IPS-18c (cell line): ENCODE measurements at regions not wholly inside any gene's neighbourhood (a gene's known extent, or its start where the extent isn't known, plus 50 kb on each side); places are given as distances from the start of the nearest gene placed in this dataset.
"Not testable (repeated sequence)": the region's sequence is repeated elsewhere in the genome, so short reads cannot be mapped to it uniquely, and the experiment has no call there.

Experiments
- H3K4me3 ChIP-seq: 2 replicates; pipeline ENCODE4 v1.7.0; 2013; ENCODE audit warnings: low read depth, mild to moderate bottlenecking, low read length, moderate library complexity; ENCODE audit not compliant: insufficient read depth
- H3K9me3 ChIP-seq: one replicate; pipeline ENCODE4 v1.6.1; 2013; ENCODE audit warnings: mild to moderate bottlenecking, low read length, moderate library complexity; ENCODE audit not compliant: control insufficient read depth, insufficient read depth

GRCh38 chr2:153349603-153350002 lies 129.0 kb downstream of the RPRM start:
- H3K4me3 ChIP-seq = no peak overlapping the region
- H3K9me3 ChIP-seq = no peaks in the 10 kb centered on the region

- H3K9me3 ChIP-seq = no peaks in the 10 kb centered on the region
- no peak overlapping the region for H3K4me3 ChIP-seq
Observed at GRCh38 chr2:153347818-153348495, 130.6 kb downstream of the RPRM start.

- Histone ChIP-seq H3K4me3 (no peak overlapping the region), H3K9me3 (no peaks in the 10 kb centered on the region)
Observed at GRCh38 chr2:153320879-153321278, 157.7 kb downstream of the RPRM start.

GRCh38 chr2:153311432-153311831 lies 167.1 kb downstream of the RPRM start:
- no peak overlapping the region for H3K4me3 ChIP-seq
- H3K9me3 ChIP-seq = no peaks in the 10 kb centered on the region

- Histone ChIP-seq H3K4me3 (no peak overlapping the region), H3K9me3 (no peaks in the 10 kb centered on the region)
Observed at GRCh38 chr2:153308466-153308865, 170.1 kb downstream of the RPRM start.

- Histone ChIP-seq H3K9me3 (no peaks in the 10 kb centered on the region), H3K4me3 (no peak overlapping the region)
Observed at GRCh38 chr2:153307223-153307622, 171.3 kb downstream of the RPRM start.

- Histone ChIP-seq H3K4me3 (no peak overlapping the region), H3K9me3 (no peaks in the 10 kb centered on the region)
Observed at GRCh38 chr2:153299809-153300208, 178.8 kb downstream of the RPRM start.

- Histone ChIP-seq H3K9me3 (no peaks in the 10 kb centered on the region), H3K4me3 (no peak overlapping the region)
Observed at GRCh38 chr2:153299217-153299616, 179.3 kb downstream of the RPRM start.

GRCh38 chr2:153294199-153294786 lies 184.3 kb downstream of the RPRM start:
- H3K9me3 ChIP-seq = no peaks in the 10 kb centered on the region
- no peak overlapping the region for H3K4me3 ChIP-seq

- H3K4me3 ChIP-seq = no peak overlapping the region
- H3K9me3 ChIP-seq = no peaks in the 10 kb centered on the region
Observed at GRCh38 chr2:153291718-153292117, 186.8 kb downstream of the RPRM start.

- no peak overlapping the region for H3K4me3 ChIP-seq
- H3K9me3 ChIP-seq = no peaks in the 10 kb centered on the region
Observed at GRCh38 chr2:153287109-153287801, 191.3 kb downstream of the RPRM start.

- Histone ChIP-seq H3K9me3 (no peaks in the 10 kb centered on the region), H3K4me3 (no peak overlapping the region)
Observed at GRCh38 chr2:153268941-153269461, 209.6 kb downstream of the RPRM start.

- H3K9me3 ChIP-seq, H3K4me3 ChIP-seq: not testable (repeated sequence)
Observed at GRCh38 chr2:153256876-153257275, 221.7 kb downstream of the RPRM start.

- H3K4me3 ChIP-seq, H3K9me3 ChIP-seq: not testable (repeated sequence)
Observed at GRCh38 chr2:153246636-153247035, 231.9 kb downstream of the RPRM start.

- Histone ChIP-seq H3K4me3 (no peak overlapping the region), H3K9me3 (no peaks in the 10 kb centered on the region)
Observed at GRCh38 chr2:153235516-153235915, 243.0 kb downstream of the RPRM start.

GRCh38 chr2:153232464-153232863 lies 246.1 kb downstream of the RPRM start:
- Histone ChIP-seq H3K4me3 (no peak overlapping the region), H3K9me3 (no peaks in the 10 kb centered on the region)

- peaks cover under 1% of the 10 kb centered on the region for H3K9me3 ChIP-seq
- H3K4me3 ChIP-seq = no peak overlapping the region
Observed at GRCh38 chr2:153230977-153231376, 247.6 kb downstream of the RPRM start.

- Histone ChIP-seq H3K9me3 (peaks cover 4% of the 10 kb centered on the region), H3K4me3 (no peak overlapping the region)
Observed at GRCh38 chr2:153228904-153229303, 249.7 kb downstream of the RPRM start.
